ENCODE measurements at regions not wholly inside any gene's neighbourhood (a gene's known extent, or its start where the extent isn't known, plus 50 kb on each side); places are given as distances from the start of the nearest gene placed in this dataset.

DNA sequence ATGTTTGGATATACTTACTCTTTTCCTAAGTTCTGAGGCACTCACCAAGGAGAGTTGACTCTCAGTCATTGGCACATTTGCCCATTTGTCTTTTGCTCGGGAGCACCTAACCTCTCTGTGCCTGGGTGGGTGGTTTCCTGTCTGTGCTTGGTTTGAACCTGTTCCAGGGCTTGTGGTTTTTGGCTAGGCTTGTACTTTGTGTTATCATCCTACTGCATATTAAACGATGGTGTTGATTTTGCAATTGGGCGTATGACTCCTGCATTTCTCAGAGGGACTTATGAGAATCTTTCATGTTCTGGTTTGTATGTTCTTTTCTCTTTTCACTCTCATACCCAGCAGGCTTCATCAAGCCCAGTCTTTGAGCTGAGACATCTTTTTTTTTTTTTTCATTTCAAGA lies 161.7 kb downstream of the BTC start:
- TF ChIP-seq, protein P1, sequence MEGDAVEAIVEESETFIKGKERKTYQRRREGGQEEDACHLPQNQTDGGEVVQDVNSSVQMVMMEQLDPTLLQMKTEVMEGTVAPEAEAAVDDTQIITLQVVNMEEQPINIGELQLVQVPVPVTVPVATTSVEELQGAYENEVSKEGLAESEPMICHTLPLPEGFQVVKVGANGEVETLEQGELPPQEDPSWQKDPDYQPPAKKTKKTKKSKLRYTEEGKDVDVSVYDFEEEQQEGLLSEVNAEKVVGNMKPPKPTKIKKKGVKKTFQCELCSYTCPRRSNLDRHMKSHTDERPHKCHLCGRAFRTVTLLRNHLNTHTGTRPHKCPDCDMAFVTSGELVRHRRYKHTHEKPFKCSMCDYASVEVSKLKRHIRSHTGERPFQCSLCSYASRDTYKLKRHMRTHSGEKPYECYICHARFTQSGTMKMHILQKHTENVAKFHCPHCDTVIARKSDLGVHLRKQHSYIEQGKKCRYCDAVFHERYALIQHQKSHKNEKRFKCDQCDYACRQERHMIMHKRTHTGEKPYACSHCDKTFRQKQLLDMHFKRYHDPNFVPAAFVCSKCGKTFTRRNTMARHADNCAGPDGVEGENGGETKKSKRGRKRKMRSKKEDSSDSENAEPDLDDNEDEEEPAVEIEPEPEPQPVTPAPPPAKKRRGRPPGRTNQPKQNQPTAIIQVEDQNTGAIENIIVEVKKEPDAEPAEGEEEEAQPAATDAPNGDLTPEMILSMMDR (conservative IDR thresholded peaks at IDR 0.05; ENCODE audit: low read length): no peak
- TF ChIP-seq EZH2phosphoT487 (IDR thresholded peaks at IDR 0.05; ENCODE audit: borderline replicate concordance): no peak

Measured in Loucy (cell line).